Endothelial cell (in vitro differentiated cells): ENCODE measurements at regions not wholly inside any gene's neighbourhood (a gene's known extent, or its start where the extent isn't known, plus 50 kb on each side); places are given as distances from the start of the nearest gene placed in this dataset.

Source experiments
- DNase-seq: peaks from one replicate; pipeline ENCODE4 v3.0.0; 2021; ENCODE audit warnings: low spot score
- H3K27ac Mint-ChIP-seq: one replicate; pipeline ENCODE4 v1.8.0; 2021; ENCODE audit warnings: mixed read lengths, inconsistent platforms; ENCODE audit not compliant: unreplicated experiment
- H3K27me3 Mint-ChIP-seq: one replicate; pipeline ENCODE4 v1.8.0; 2021; ENCODE audit warnings: mild to moderate bottlenecking, moderate library complexity, mixed read lengths, inconsistent platforms; ENCODE audit not compliant: unreplicated experiment
- H3K36me3 Mint-ChIP-seq: one replicate; pipeline ENCODE4 v1.8.0; 2021; ENCODE audit warnings: mild to moderate bottlenecking, low read depth, mixed read lengths, inconsistent platforms; ENCODE audit not compliant: unreplicated experiment
- H3K4me1 Mint-ChIP-seq: one replicate; pipeline ENCODE4 v1.8.0; 2021; ENCODE audit warnings: mild to moderate bottlenecking, mixed read lengths, inconsistent platforms; ENCODE audit not compliant: unreplicated experiment
- H3K4me3 Mint-ChIP-seq: one replicate; pipeline ENCODE4 v1.8.0; 2021; ENCODE audit warnings: mild to moderate bottlenecking, mixed read lengths, inconsistent platforms; ENCODE audit not compliant: unreplicated experiment
- H3K9me3 Mint-ChIP-seq: one replicate; pipeline ENCODE4 v1.8.0; 2021; ENCODE audit warnings: mixed read lengths, inconsistent platforms; ENCODE audit not compliant: unreplicated experiment
- CTCF ChIP-seq: fragments of 200-600 bp; sonication (generic); IDR thresholded peaks from one replicate; pipeline ENCODE4 v1.5.0; 2021; ENCODE audit warnings: antibody characterized with exemption; ENCODE audit not compliant: unreplicated experiment

- Mint-ChIP-seq H3K4me1 (no peaks in the 10 kb centered on the region), H3K4me3 (no peak overlapping the region), H3K27ac (no peak overlapping the region), H3K9me3 (no peaks in the 10 kb centered on the region), H3K27me3 (no peaks in the 10 kb centered on the region), H3K36me3 (no peaks in the 10 kb centered on the region)
- DNase-seq, result no peak
- TF ChIP-seq CTCF, result no peak
These were observed 55.3 kb upstream of the NABP1 start for GRCh38 chr2:191622374-191623320.

GRCh38 chr2:191625016-191625415 lies 52.9 kb upstream of the NABP1 start:
- TF ChIP-seq CTCF, result no peak
- no peak for DNase-seq
- no peak overlapping the region for H3K27ac Mint-ChIP-seq

GRCh38 chr2:191625446-191625845 lies 52.5 kb upstream of the NABP1 start:
- Mint-ChIP-seq H3K4me1 (no peaks in the 10 kb centered on the region), H3K4me3 (no peak overlapping the region), H3K9me3 (no peaks in the 10 kb centered on the region), H3K27ac (no peak overlapping the region), H3K36me3 (no peaks in the 10 kb centered on the region), H3K27me3 (no peaks in the 10 kb centered on the region)
- DNase-seq, result no peak
- no peak for TF ChIP-seq CTCF

More at GRCh38 chr2:191625016-191625415, 52.9 kb upstream of the NABP1 start:
- H3K4me1 Mint-ChIP-seq, result no peaks in the 10 kb centered on the region
- no peaks in the 10 kb centered on the region for H3K9me3 Mint-ChIP-seq
- H3K36me3 Mint-ChIP-seq, result no peaks in the 10 kb centered on the region
- no peaks in the 10 kb centered on the region for H3K27me3 Mint-ChIP-seq
- H3K4me3 Mint-ChIP-seq, result no peak overlapping the region

- no peaks in the 10 kb centered on the region for H3K27me3 Mint-ChIP-seq
- no peak for TF ChIP-seq CTCF
- no peak overlapping the region for H3K4me3 Mint-ChIP-seq
- H3K36me3 Mint-ChIP-seq, result no peaks in the 10 kb centered on the region
- no peak for DNase-seq
- H3K9me3 Mint-ChIP-seq, result no peaks in the 10 kb centered on the region
- no peaks in the 10 kb centered on the region for H3K4me1 Mint-ChIP-seq
- no peak overlapping the region for H3K27ac Mint-ChIP-seq
These were observed 51.3 kb upstream of the NABP1 start for GRCh38 chr2:191626497-191627151.

- Mint-ChIP-seq H3K27ac (no peak overlapping the region), H3K4me3 (no peak overlapping the region), H3K36me3 (no peaks in the 10 kb centered on the region), H3K9me3 (no peaks in the 10 kb centered on the region), H3K4me1 (no peaks in the 10 kb centered on the region), H3K27me3 (no peaks in the 10 kb centered on the region)
- TF ChIP-seq CTCF, result no peak
- DNase-seq, result no peak
These were observed 50.4 kb upstream of the NABP1 start for GRCh38 chr2:191627518-191627917.
